Left forelimb (tissue), 1 donor: ENCODE measurements at regions not wholly inside any gene's neighbourhood (a gene's known extent, or its start where the extent isn't known, plus 50 kb on each side); places are given as distances from the start of the nearest gene placed in this dataset.

ENCODE experiments used
- DNase-seq: peaks from one replicate; pipeline ENCODE4 v3.0.0-alpha.2; 2018; ENCODE audit warnings: low spot score

- DNase-seq: no peak
Measured at GRCh38 chr6:10237298-10238038, 177.4 kb downstream of the TFAP2A start.

GRCh38 chr6:10235344-10235743 is 179.5 kb downstream of the TFAP2A start:
- no peak for DNase-seq

- no peak for DNase-seq
Measured at GRCh38 chr6:10230531-10230930, 184.3 kb downstream of the TFAP2A start.

DNA sequence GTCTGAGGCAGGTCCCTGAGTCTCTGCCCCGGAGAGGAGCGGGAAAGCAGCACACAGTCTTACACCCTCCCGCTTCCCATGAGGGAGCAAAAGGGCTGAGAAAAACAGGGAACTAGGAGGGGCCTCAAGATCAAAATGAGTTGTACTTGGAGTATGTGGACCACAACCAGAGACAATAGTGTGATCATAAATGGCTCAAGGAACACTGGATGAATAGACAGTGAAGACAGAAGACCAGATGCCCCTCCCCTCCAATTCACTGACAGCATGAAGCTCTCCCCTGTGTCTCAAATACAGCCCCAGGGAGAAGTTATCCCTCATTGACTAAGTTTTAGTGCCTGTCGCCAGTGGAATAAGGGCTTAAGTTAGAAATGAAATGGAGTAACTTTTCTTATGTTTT is 191.0 kb downstream of the TFAP2A start:
- no peak for DNase-seq

DNA sequence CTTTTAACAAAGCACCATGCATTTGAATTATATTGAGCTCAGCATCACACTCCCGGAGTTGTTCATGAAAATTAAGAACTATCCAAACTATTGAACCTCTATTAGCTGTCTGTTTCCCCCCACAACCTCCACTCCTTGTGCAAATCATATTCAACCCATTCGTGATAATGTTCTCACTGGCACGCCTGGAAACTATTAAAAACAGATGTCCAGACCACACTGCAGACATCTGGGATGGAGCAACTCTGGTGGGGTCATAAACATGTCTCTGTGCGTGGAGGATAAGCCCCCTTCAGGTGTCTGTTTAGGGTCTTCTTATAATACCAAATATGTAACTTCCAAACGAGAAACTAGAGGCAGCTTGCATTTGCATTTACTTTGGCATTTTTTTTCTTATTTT is 193.7 kb downstream of the TFAP2A start:
- DNase-seq: no peak

DNA sequence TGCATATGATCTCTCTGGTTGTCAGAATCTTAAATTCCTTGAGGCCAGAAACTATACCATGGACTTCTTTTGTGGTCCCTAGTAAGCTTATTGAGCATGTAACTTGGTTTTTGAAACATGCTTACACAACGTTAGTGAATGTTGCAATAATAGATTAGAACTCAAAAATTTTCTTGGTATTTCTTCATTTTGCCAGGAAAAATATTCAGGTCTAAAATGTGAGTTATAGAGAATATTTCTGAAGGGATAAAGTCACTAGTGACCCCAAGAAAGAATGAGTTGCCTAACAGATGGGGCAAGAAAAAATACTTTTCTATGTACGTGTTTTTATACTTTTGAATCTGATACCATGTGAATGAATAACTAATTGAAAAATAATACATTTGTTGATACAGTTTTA is 195.4 kb downstream of the TFAP2A start:
- DNase-seq: no peak

GRCh38 chr6:10217111-10217510 is 197.8 kb downstream of the TFAP2A start:
- DNase-seq: no peak

GRCh38 chr6:10215326-10216110 is 199.4 kb downstream of the TFAP2A start:
- no peak for DNase-seq

GRCh38 chr6:10210052-10210451 is 204.8 kb downstream of the TFAP2A start:
- DNase-seq: no peak

DNA sequence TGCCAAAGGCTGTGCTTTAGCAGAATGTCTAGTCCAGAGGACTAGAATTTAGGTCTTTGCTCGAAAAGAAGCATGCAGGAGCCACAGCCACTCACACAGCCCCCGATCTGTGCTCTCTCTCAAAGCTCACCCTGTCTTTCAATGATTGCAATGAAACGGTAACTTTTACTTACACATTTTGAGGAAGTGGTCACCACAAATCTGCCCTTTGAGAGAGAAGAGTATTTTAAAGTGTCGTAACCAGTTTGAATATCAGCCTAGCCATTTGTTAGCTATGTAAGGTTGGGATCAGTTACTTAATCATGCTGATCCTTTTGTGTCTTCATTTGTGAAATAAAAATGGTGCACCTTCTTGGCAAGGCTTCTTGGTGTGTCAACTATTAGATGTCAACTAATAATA is 209.0 kb downstream of the TFAP2A start:
- DNase-seq: no peak

- DNase-seq: no peak
Measured at GRCh38 chr6:10205120-10205519, 209.8 kb downstream of the TFAP2A start.

DNA sequence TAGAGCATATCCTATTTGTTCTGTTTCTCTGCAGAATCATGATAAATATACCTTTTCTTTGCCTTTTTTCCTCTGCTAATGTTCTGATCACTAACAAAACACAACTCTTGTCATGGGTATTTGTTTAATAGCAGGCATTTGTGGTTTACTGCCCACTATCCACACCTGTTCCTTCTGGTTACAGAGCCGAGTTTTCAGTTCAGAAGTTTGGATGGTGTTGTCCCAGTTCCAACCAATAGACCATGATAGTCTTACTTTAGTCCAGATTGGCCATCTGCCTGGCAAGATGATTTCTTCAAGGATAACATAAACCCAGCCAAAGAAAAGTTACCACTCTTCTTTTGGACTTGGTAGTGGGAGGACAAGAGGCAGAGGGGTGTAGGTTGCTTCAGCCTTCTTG is 211.2 kb downstream of the TFAP2A start:
- DNase-seq: no peak

GRCh38 chr6:10202581-10202980 is 212.3 kb downstream of the TFAP2A start:
- no peak for DNase-seq

GRCh38 chr6:10201606-10202510 is 213.0 kb downstream of the TFAP2A start:
- no peak for DNase-seq

DNA sequence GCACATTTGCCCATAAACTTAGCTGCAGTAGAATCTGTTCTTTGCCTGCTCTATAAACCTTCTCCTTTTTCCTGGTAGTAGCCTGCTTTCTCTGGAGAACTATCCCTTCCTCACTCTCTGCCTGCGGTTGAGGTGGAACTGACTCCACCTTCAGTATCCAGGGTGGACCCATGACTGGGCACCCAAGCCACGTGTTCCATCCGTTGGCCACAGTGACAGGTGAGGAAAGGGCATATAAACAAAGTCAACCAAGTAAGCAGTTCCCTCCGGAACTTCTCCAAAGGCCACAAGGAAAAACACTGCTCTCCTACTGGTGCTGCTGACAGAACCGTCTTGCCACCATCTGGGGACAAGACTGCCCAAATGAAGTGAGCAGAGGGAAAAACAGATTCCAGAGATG is 218.8 kb downstream of the TFAP2A start:
- no peak for DNase-seq

DNA sequence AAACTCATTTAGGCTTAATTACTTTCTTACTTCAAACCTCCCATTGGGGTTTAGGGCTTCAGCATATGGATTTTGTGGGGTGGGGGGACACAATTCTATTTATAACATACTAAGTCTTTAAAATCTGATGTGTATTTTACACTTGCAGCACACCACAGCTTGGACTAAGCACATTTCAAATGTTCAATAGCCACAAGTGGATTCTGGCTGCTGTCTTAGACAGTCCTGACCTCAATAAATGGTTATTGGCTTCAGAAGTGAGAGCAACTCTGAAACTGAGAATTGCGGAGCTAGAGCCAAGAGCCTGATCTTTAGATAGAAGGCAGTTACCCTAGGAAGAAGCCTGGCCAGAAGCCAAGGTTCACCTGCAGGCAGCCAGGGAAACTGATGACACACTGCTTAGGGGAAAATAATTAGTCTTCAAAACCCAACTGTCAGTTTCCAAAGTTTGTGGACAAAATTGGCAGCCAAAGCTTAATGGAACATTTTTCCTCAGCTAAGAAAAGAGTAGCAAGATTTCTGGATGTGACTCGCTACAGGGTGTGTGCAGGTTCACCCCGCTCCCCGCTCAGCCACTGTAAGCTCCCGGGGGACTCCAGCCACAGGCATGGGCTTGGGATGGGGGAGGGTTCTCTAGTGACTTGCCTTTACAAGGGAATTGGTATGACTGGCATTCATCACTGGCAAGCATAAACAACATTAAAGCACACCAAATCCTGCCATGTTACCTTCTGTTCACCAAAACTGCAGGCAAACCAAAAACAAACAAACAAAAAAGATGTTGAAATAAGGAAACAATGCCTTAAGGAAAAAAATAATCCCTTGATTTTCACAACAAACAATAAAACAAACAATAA is 219.8 kb downstream of the TFAP2A start:
- no peak for DNase-seq

GRCh38 chr6:10193321-10193720 is 221.6 kb downstream of the TFAP2A start:
- no peak for DNase-seq

DNA sequence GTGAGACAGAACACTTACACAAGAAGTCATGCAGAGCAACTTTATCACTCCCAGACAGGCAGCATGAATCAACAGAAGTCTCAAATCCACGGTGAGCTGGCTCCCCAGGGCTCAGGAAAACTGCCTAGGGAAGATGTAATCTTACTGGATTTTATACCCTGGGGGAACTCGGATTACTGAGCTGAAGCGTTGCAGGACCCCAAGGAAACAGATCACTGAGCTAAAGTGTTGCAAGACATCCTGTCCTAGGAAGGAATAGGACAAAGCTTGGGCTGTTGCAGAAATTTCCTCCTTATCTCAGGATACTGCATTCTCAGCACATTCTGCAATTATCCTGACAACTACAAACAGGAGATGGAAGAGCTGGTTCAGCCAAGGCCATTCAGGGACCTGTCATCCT is 224.8 kb downstream of the TFAP2A start:
- DNase-seq: no peak

- no peak for DNase-seq
Measured at GRCh38 chr6:10184371-10185227, 230.3 kb downstream of the TFAP2A start.
